ENCODE measurements at regions not wholly inside any gene's neighbourhood (a gene's known extent, or its start where the extent isn't known, plus 50 kb on each side); places are given as distances from the start of the nearest gene placed in this dataset.

- H3K4me3 ChIP-seq (ENCODE audit: low read depth, low read length): no peak overlapping the region
- TF ChIP-seq, protein P1, sequence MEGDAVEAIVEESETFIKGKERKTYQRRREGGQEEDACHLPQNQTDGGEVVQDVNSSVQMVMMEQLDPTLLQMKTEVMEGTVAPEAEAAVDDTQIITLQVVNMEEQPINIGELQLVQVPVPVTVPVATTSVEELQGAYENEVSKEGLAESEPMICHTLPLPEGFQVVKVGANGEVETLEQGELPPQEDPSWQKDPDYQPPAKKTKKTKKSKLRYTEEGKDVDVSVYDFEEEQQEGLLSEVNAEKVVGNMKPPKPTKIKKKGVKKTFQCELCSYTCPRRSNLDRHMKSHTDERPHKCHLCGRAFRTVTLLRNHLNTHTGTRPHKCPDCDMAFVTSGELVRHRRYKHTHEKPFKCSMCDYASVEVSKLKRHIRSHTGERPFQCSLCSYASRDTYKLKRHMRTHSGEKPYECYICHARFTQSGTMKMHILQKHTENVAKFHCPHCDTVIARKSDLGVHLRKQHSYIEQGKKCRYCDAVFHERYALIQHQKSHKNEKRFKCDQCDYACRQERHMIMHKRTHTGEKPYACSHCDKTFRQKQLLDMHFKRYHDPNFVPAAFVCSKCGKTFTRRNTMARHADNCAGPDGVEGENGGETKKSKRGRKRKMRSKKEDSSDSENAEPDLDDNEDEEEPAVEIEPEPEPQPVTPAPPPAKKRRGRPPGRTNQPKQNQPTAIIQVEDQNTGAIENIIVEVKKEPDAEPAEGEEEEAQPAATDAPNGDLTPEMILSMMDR (IDR thresholded peaks at IDR 0.05; ENCODE audit: low read depth, low read length): no peak
Observed at GRCh38 chr3:166453478-166453877, 616.3 kb upstream of the BCHE start.

DNA sequence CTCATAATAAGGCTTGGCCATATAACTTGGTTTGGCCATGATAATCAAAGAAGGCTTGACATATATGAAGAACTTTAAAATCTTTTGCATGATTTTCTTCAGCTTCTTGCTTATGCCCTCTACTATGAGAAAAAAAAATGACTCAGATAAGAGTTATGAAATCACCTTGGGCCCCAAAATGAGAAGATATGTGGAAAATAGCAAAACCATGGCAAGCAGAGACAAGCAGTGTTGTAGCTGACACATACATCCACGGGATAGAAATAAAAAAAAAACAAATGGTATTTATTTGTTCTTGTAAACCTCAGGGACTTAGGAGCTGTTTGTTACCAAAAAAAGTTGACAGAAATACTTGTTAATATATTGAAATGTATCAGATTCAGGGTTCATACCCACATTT, 614.8 kb upstream of the BCHE start:
- H3K4me3 ChIP-seq (ENCODE audit: low read depth, low read length): no peak overlapping the region
- no peak for DNase-seq (ENCODE audit: low read depth, low spot score)
- in situ Hi-C loops (cut with HindIII; ENCODE audit: low sequenced_read_pairs): no loop called here
- TF ChIP-seq, protein P1 (IDR thresholded peaks at IDR 0.05; ENCODE audit: low read depth, low read length): no peak

More at GRCh38 chr3:166453478-166453877, 616.3 kb upstream of the BCHE start:
- no peak for DNase-seq (ENCODE audit: low read depth, low spot score)
- in situ Hi-C loops (cut with HindIII; ENCODE audit: low sequenced_read_pairs): no loop called here

DNA sequence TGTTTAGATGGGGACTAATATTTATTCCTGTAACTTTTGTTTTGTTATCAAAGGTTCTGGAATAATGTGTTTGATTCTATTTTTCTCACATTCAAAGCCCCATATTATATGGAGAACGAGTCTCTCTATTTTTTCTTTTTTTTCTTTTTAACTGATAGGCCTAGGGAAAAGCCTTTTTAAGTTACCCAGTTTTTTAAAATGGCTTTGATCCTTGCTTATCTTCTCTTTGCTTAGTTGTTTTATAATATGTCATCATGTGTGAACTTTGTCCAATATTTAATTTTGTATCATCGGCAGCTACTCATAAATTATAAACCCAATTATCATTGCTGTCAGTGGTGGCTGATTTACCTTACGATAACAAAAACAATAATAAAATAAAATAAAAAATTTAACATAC, 610.3 kb upstream of the BCHE start:
- no peak overlapping the region for H3K4me3 ChIP-seq (ENCODE audit: low read depth, low read length)
- in situ Hi-C loops (cut with HindIII; ENCODE audit: low sequenced_read_pairs): no loop called here
- DNase-seq (ENCODE audit: low read depth, low spot score): no peak
- TF ChIP-seq, protein P1 (IDR thresholded peaks at IDR 0.05; ENCODE audit: low read depth, low read length): no peak

- TF ChIP-seq, protein P1 (IDR thresholded peaks at IDR 0.05; ENCODE audit: low read depth, low read length): no peak
- DNase-seq (ENCODE audit: low read depth, low spot score): peak; percentile 22
- no peak overlapping the region for H3K4me3 ChIP-seq (ENCODE audit: low read depth, low read length)
- in situ Hi-C loops (cut with HindIII; ENCODE audit: low sequenced_read_pairs): no loop called here
Observed at GRCh38 chr3:166446986-166447385, 609.8 kb upstream of the BCHE start.

GRCh38 chr3:166446291-166446690, 609.1 kb upstream of the BCHE start:
- in situ Hi-C loops (cut with HindIII; ENCODE audit: low sequenced_read_pairs): no loop called here
- peak; percentile 57 for DNase-seq (ENCODE audit: low read depth, low spot score)
- TF ChIP-seq, protein P1 (IDR thresholded peaks at IDR 0.05; ENCODE audit: low read depth, low read length): no peak
- no peak overlapping the region for H3K4me3 ChIP-seq (ENCODE audit: low read depth, low read length)

DNA sequence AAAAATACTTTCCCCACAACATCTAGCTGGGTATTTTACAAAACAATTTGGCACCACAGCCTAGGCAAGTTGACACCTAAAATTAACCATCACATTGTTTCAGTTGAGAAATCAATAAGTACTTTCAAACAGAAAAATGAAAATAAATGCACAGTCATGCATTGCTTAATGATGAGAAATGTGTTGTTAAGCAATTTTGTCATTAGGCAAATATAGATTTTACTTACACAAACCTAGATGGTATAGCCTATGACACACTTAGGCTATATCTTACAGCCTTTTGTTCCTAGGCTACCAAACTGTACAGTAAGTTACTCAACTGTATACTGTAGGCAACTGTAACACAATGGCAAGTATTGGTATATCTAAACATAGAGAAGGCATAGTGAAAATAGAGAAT, 608.6 kb upstream of the BCHE start:
- no peak for DNase-seq (ENCODE audit: low read depth, low spot score)
- TF ChIP-seq, protein P1 (IDR thresholded peaks at IDR 0.05; ENCODE audit: low read depth, low read length): no peak
- in situ Hi-C loops (cut with HindIII; ENCODE audit: low sequenced_read_pairs): no loop called here
- H3K4me3 ChIP-seq (ENCODE audit: low read depth, low read length): no peak overlapping the region

DNA sequence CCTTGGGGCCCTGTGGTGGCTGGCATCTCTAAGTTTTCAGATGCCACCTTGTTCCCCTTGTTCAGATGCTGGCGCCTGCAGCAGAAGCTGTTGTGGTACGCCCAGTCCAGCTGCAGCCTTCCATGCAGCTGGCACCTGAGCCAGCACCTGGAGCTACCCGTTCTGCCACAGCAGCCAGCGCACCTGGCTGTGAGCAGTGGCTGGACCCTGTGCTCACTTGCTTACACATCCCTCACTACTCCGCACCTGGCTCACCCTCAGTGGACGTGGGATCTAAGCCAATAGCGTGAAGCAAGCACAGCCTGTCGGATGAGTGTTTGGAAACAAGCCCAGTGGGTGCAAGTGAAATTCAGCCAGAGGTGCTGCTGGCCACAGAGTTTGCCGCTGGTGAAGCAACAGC, 607.5 kb upstream of the BCHE start:
- TF ChIP-seq, protein P1 (IDR thresholded peaks at IDR 0.05; ENCODE audit: low read depth, low read length): no peak
- in situ Hi-C loops (cut with HindIII; ENCODE audit: low sequenced_read_pairs): no loop called here
- H3K4me3 ChIP-seq (ENCODE audit: low read depth, low read length): no peak overlapping the region
- DNase-seq (ENCODE audit: low read depth, low spot score): no peak

Data from astrocyte of the spinal cord (primary cell).